ENCODE measurements at regions not wholly inside any gene's neighbourhood (a gene's known extent, or its start where the extent isn't known, plus 50 kb on each side); places are given as distances from the start of the nearest gene placed in this dataset.

GRCh38 chr2:123958011-123958410 lies 67.1 kb upstream of the CNTNAP5 start:
- TF ChIP-seq LEF1 (IDR thresholded peaks at IDR 0.05; ENCODE audit: borderline replicate concordance) (no peak), FOXM1 (IDR thresholded peaks at IDR 0.05; ENCODE audit: borderline replicate concordance) (no peak), ARNT (IDR thresholded peaks at IDR 0.05) (no peak), BHLHE40 (IDR thresholded peaks at IDR 0.05; ENCODE audit: borderline replicate concordance) (no peak)
